Ramos (cell line): ENCODE measurements at regions not wholly inside any gene's neighbourhood (a gene's known extent, or its start where the extent isn't known, plus 50 kb on each side); places are given as distances from the start of the nearest gene placed in this dataset.
"Not testable (repeated sequence)": the region's sequence is repeated elsewhere in the genome, so short reads cannot be mapped to it uniquely, and the experiment has no call there.

Experiments used
- in situ Hi-C: fragments of 300-500 bp; cut with MboI; formaldehyde crosslinking; loops from one replicate; pipeline ENCODE4 v1.14.3; 2022; ENCODE audit warnings: low sequenced_read_pairs; ENCODE audit not compliant: unreplicated experiment

GRCh38 chrX:63285375-63285774, 65.8 kb downstream of the SPIN4 start:
- in situ Hi-C loops: no loop called here

GRCh38 chrX:63284659-63285058, 66.5 kb downstream of the SPIN4 start:
- in situ Hi-C loops: no loop called here

- in situ Hi-C loops: no loop called here
Observed at GRCh38 chrX:63283348-63283747, 67.8 kb downstream of the SPIN4 start.

GRCh38 chrX:63282828-63283227, 68.3 kb downstream of the SPIN4 start:
- in situ Hi-C loops: no loop called here

GRCh38 chrX:63282077-63282476, 69.1 kb downstream of the SPIN4 start:
- in situ Hi-C loops: no loop called here

- in situ Hi-C loops: no loop called here
Observed at GRCh38 chrX:63281465-63281864, 69.7 kb downstream of the SPIN4 start.

- in situ Hi-C loops: not testable (repeated sequence)
Observed at GRCh38 chrX:63277394-63277793, 73.7 kb downstream of the SPIN4 start.

GRCh38 chrX:63275127-63275526, 76.0 kb downstream of the SPIN4 start:
- in situ Hi-C loops: no loop called here

GRCh38 chrX:63270873-63271272, 80.3 kb downstream of the SPIN4 start:
- in situ Hi-C loops: no loop called here

GRCh38 chrX:63258144-63258543, 93.0 kb downstream of the SPIN4 start:
- in situ Hi-C loops: no loop called here

GRCh38 chrX:63250253-63250868, 100.8 kb downstream of the SPIN4 start:
- in situ Hi-C loops: no loop called here

GRCh38 chrX:63242689-63243088, 108.4 kb downstream of the SPIN4 start:
- in situ Hi-C loops: not testable (repeated sequence)

- in situ Hi-C loops: not testable (repeated sequence)
Observed at GRCh38 chrX:63235963-63236362, 115.2 kb downstream of the SPIN4 start.

- in situ Hi-C loops: not testable (repeated sequence)
Observed at GRCh38 chrX:63233013-63233412, 118.1 kb downstream of the SPIN4 start.

GRCh38 chrX:63218202-63218601, 132.9 kb downstream of the SPIN4 start:
- in situ Hi-C loops: not testable (repeated sequence)

GRCh38 chrX:63217549-63217948, 133.6 kb downstream of the SPIN4 start:
- in situ Hi-C loops: not testable (repeated sequence)

GRCh38 chrX:63209645-63210044, 141.5 kb downstream of the SPIN4 start:
- in situ Hi-C loops: not testable (repeated sequence)

GRCh38 chrX:63209128-63209527, 142.0 kb downstream of the SPIN4 start:
- in situ Hi-C loops: not testable (repeated sequence)

GRCh38 chrX:63204266-63205074, 146.7 kb downstream of the SPIN4 start:
- in situ Hi-C loops: not testable (repeated sequence)

- in situ Hi-C loops: not testable (repeated sequence)
Observed at GRCh38 chrX:63201987-63202386, 149.1 kb downstream of the SPIN4 start.

- in situ Hi-C loops: not testable (repeated sequence)
Observed at GRCh38 chrX:63198693-63199092, 152.4 kb downstream of the SPIN4 start.
